ENCODE measurements at regions not wholly inside any gene's neighbourhood (a gene's known extent, or its start where the extent isn't known, plus 50 kb on each side); places are given as distances from the start of the nearest gene placed in this dataset.

GRCh38 chr1:232247669-232248068 lies 382.3 kb downstream of the SIPA1L2 start:
- H2BK120ac ChIP-seq (ENCODE audit: low read depth, low read length, poor library complexity, severe bottlenecking) = no peak overlapping the region
- no peak overlapping the region for H3K56ac ChIP-seq (ENCODE audit: insufficient read length, low read depth, low read length)
- H3K18ac ChIP-seq (ENCODE audit: insufficient read length, low read depth, low read length) = no peak overlapping the region
- peaks cover 31 to 35% of the 10 kb centered on the region in 2 experiments for H3K4me1 Mint-ChIP-seq
- H3K27ac Mint-ChIP-seq = no peak overlapping the region
- no peak overlapping the region for H2AK5ac ChIP-seq (ENCODE audit: insufficient read length, low read length)
- DNase-seq = no peak
- no peak for TF ChIP-seq CTCF (conservative IDR thresholded peaks at IDR 0.05)
- no peak overlapping the region for H3T11ph ChIP-seq (ENCODE audit: low read length)
- H3K9ac ChIP-seq (ENCODE audit: extremely low read depth, insufficient read length, low read length) = no peak overlapping the region
- H2BK20ac ChIP-seq (ENCODE audit: low read depth, low read length, poor library complexity, severe bottlenecking) = no peak overlapping the region
- no peak overlapping the region for H2BK12ac ChIP-seq (ENCODE audit: insufficient read length, low read depth, low read length)
- no peaks in the 10 kb centered on the region for H4K20me1 ChIP-seq (ENCODE audit: control insufficient read depth, insufficient read depth, insufficient read length)
- H3K27me3 Mint-ChIP-seq (ENCODE audit: low read depth) = peaks cover 95% of the 10 kb centered on the region
- H3K23me2 ChIP-seq (ENCODE audit: insufficient read length, low read depth, low read length, poor library complexity, severe bottlenecking) = no peaks in the 10 kb centered on the region
- H3K27ac ChIP-seq (ENCODE audit: insufficient read length, low read depth, low read length) = no peak overlapping the region
- no peak overlapping the region for H3K4ac ChIP-seq (ENCODE audit: low read depth, low read length)
- H3K4me2 ChIP-seq (ENCODE audit: insufficient read depth, insufficient read length, low read length) = no peak overlapping the region
- H3K9me3 ChIP-seq (ENCODE audit: control insufficient read depth, low read depth, low read length) = no peaks in the 10 kb centered on the region
- no peaks in the 10 kb centered on the region for H3K79me1 ChIP-seq (ENCODE audit: insufficient read depth, low read depth, low read length, poor library complexity, severe bottlenecking)
- peaks cover 22% of the 10 kb centered on the region for H3K27me3 ChIP-seq (ENCODE audit: insufficient read depth, low read length)
- no peaks in the 10 kb centered on the region; a peak in 1 of 7 replicates for H3K36me3 Mint-ChIP-seq (ENCODE audit: insufficient read depth in 1 of 3, low read depth in 3 of 3)
- WGBS (ENCODE audit: extremely low coverage, insufficient read length, low lambda C conversion rate) = no CpG with 5 or more reads among the region's 3 CpGs
- no peak overlapping the region for H3K14ac ChIP-seq (ENCODE audit: insufficient read depth, low read length)
- H4K5ac ChIP-seq (ENCODE audit: insufficient read length, low read depth, low read length) = no peak overlapping the region
- H2BK15ac ChIP-seq (ENCODE audit: low read depth, low read length) = no peak overlapping the region
- H4K8ac ChIP-seq (replicated peaks; ENCODE audit: insufficient read length, low read depth, low read length) = no peak overlapping the region
- H3K23ac ChIP-seq (ENCODE audit: insufficient read length, low read depth, low read length) = no peak overlapping the region
- H3K4me1 ChIP-seq (ENCODE audit: insufficient read depth, low read length) = peaks cover 4% of the 10 kb centered on the region; the same call in 1 of the 2 replicates
- no peak overlapping the region for H3K4me3 Mint-ChIP-seq
- no peak overlapping the region for H4K91ac ChIP-seq (ENCODE audit: insufficient read length, low read depth, low read length)
- H3K79me2 ChIP-seq (ENCODE audit: insufficient read depth, low read length) = no peaks in the 10 kb centered on the region
- H2BK5ac ChIP-seq (ENCODE audit: insufficient read length, low read length) = no peak overlapping the region
- no peak overlapping the region for H2AFZ ChIP-seq (ENCODE audit: low read length)
- no peaks in the 10 kb centered on the region; a peak in 1 of 5 replicates for H3K9me3 Mint-ChIP-seq
